Islet of Langerhans (tissue), 1 donor: ENCODE measurements at regions not wholly inside any gene's neighbourhood (a gene's known extent, or its start where the extent isn't known, plus 50 kb on each side); places are given as distances from the start of the nearest gene placed in this dataset.
A peak's percentile ranks its signal among the peaks of the same experiment; 100 is the strongest.

Experiments used
- FAIRE-seq: peaks from one replicate; lab custom pipeline; 2011; peaks lifted over from hg19 to GRCh38; lab: Jason Lieb, UNC

GRCh38 chr3:152516216-152516615 lies 247.5 kb downstream of the MBNL1 start:
- FAIRE-seq: no peak

- FAIRE-seq: no peak
Measured at GRCh38 chr3:152517502-152517901, 248.8 kb downstream of the MBNL1 start.

DNA sequence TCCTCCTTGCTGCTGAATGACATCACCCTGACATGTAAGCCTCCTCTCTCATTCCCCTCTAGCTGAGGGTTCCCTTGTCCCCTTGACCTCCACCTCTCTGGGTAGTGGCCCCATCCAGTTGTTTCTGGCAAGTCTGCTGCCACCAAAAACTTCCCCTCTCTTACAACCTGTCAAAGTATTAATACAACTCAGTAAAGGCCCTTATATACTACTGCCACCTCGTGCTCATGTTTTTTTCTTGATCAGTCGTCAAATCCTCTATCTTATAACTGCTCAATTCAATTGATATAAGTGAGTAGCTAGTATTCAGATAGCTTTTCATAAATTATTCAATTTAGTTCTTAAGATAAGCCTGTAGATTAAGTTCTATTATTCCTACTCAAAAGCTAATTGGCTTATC lies 249.6 kb downstream of the MBNL1 start:
- FAIRE-seq: no peak

GRCh38 chr3:152519376-152519775 lies 250.6 kb downstream of the MBNL1 start:
- no peak for FAIRE-seq

GRCh38 chr3:152522036-152522435 lies 253.3 kb downstream of the MBNL1 start:
- no peak for FAIRE-seq

- peak; percentile 98 for FAIRE-seq
Measured at GRCh38 chr3:152524198-152525140, 255.7 kb downstream of the MBNL1 start.

- FAIRE-seq: no peak
Measured at GRCh38 chr3:152531717-152532116, 263.0 kb downstream of the MBNL1 start.

GRCh38 chr3:152538518-152538917 lies 269.8 kb downstream of the MBNL1 start:
- no peak for FAIRE-seq

- no peak for FAIRE-seq
Measured at GRCh38 chr3:152539191-152539764, 270.5 kb downstream of the MBNL1 start.

DNA sequence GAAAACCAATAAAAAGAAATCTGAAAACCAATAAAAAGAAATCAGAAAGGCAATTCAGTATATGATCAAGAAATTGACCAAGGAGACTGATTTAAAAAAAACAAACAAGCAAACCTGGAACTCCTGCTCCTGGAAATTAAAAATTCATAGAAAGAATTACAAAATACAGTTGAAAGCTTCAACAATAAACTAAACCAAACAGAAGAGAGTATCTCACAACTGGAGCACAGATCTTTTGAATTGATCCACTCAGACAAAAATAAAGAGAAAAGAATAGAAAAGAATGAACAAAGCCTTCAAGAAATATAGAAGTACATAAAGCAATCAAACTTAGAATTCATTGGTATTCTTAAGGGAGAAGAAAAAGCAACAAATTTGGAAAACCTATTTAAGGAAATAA lies 271.4 kb downstream of the MBNL1 start:
- no peak for FAIRE-seq

- no peak for FAIRE-seq
Measured at GRCh38 chr3:152547153-152547552, 278.4 kb downstream of the MBNL1 start.

- FAIRE-seq: no peak
Measured at GRCh38 chr3:152549263-152549662, 280.5 kb downstream of the MBNL1 start.

GRCh38 chr3:152550284-152550683 lies 281.6 kb downstream of the MBNL1 start:
- FAIRE-seq: no peak

- no peak for FAIRE-seq
Measured at GRCh38 chr3:152554980-152555379, 280.0 kb upstream of the P2RY1 start.

DNA sequence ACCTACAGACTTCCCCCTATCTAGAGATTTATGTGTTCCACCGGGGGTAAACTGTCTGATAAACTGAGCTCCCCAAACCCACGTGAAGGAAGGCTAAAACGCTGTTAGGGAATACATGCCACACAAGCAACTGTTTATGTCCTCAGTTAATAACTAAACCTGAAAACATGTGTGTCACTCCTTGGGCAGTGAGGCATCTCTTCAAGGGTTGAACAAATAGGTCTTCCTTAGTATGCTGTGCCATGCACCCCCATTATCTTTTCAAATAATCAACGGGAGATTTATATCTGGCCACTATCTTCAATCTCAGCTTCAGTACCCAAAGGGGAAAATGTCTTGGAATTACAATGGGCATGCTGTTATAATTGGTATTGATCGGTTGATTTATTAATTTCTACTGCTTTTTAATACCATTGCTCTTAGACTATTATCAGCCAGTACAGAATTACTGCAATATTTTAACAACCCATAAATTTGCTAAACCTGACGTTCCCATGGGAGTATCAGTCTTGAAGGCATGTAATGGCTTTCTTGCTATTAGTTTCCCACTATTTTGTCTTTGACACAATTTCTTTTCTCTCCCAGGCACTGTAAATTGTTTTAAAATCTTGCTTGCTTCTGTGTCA lies 279.2 kb upstream of the P2RY1 start:
- FAIRE-seq: no peak

GRCh38 chr3:152556731-152557254 lies 278.1 kb upstream of the P2RY1 start:
- FAIRE-seq: no peak

- no peak for FAIRE-seq
Measured at GRCh38 chr3:152557302-152557999, 277.5 kb upstream of the P2RY1 start.

GRCh38 chr3:152558386-152558785 lies 276.5 kb upstream of the P2RY1 start:
- FAIRE-seq: no peak

DNA sequence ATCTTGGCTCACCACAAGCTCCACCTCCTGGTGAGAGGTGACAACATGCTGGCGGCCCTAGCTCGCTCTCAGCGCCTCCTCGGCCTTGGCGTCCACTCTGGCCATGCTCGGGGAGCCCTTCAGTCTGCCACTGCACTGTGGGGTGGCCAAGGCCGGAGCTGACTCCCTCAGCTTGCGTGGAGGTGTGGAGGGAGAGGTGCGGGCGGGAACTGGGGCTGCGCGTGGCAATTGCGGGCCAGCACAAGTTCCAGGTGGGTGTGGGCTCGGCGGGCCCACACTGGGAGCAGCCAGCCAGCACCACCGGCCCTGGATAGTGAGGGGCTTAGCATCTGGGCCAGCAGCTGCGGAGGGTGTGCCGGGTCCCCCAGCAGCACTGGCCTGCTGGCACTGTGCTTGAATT lies 275.7 kb upstream of the P2RY1 start:
- FAIRE-seq: no peak

GRCh38 chr3:152564459-152564858 lies 270.5 kb upstream of the P2RY1 start:
- no peak for FAIRE-seq

DNA sequence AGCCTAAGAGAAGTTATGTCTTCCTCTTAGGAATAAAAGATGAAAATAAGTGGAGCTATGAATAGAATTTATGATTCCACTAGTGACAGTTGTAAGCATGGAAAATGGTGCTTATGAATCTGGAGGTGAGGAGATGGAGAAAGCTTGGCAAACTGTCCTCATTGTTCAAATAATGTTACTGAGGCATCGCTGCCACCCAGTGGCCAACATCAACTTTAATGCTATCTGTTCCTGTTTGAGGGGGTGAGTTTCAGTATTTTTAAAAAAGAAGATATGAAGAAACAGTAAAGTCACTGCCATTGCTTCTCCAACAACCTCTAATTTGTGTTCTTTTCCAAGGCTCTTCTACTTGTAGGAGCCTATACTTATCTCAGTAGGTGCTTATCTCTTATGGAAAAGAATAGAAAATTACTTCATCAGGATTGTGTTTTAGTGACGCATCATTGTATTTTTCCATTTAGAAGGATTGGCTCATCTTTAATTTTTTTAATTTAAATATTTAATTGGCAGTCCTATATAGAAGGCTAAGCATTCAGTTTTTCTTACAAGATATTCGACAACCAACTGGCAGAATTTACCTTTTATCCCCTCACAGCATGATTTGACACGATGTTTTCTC lies 260.4 kb upstream of the P2RY1 start:
- peak; percentile 90 for FAIRE-seq

GRCh38 chr3:152578769-152579168 lies 256.2 kb upstream of the P2RY1 start:
- FAIRE-seq: no peak
